Endothelial cell of hepatic sinusoid (primary cell): ENCODE measurements at regions not wholly inside any gene's neighbourhood (a gene's known extent, or its start where the extent isn't known, plus 50 kb on each side); places are given as distances from the start of the nearest gene placed in this dataset.
"Not testable (repeated sequence)": the region's sequence is repeated elsewhere in the genome, so short reads cannot be mapped to it uniquely, and the experiment has no call there.

Experiments used
- in situ Hi-C: cut with HindIII; loops from 2 replicates; pipeline ENCODE4 v1.10.0; 2017; ENCODE audit warnings: low sequenced_read_pairs

DNA sequence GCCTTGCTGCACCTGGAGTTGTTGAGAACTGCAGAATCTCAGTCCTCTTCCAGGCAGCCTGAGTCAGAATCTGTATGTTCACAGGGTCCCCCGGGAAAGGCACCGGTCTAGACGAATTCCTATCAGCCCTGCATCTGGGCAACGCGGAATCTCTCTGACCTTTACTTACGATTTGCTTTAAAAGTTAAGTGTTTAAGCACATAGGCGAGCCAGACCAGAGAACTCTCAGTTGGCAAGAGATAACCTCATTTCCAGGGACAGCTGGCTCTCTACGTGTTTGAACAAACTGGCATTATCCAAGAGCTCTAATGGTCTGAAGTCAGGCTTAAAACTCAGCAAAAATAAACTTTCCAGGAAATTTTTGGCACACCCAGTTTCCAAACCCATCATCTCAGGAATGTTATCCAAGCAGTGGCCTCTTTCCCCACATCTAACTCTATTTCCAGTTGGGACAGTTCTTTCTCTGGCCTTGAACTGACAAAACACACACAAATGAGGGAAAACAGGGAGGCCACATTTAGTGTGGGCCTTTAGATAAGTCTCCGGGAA is 53.4 kb downstream of the HES1 start:
- in situ Hi-C loops = no loop called here

- in situ Hi-C loops = not testable (repeated sequence)
Observed at GRCh38 chr3:194191850-194192249, 55.9 kb downstream of the HES1 start.

DNA sequence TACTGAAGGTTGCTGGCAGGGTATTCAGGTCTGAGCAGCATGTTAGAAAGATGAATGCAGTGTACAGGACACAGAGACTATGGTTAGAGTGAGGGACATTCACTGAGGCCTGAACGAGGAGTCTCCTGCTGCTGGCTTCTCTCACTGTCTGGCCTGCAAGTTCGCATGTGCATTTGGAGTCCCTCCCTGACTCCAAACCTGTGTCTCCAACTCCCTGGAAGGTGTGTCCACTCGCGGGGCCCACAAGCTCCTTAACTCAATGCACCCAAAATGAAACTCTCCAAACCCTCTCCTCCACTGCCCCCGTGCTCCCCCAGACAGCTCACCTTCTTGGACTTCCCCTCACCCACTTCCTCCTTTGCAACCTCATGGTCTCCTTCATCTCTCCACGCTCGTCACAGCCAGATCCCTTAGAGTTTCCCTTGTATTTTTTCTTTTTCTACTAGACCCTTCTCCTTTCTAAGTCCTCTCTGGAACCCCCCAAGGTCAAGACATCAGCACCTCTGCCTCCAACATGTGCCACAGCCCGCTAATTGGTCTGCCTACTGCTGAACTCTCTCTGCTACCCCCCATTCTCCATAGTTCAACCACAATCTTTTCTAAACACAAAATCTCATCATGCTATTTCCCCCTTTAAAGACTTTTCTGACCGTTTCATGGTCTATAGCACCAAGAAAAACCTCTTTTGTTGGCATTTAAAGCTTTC is 58.3 kb downstream of the HES1 start:
- in situ Hi-C loops = no loop called here

DNA sequence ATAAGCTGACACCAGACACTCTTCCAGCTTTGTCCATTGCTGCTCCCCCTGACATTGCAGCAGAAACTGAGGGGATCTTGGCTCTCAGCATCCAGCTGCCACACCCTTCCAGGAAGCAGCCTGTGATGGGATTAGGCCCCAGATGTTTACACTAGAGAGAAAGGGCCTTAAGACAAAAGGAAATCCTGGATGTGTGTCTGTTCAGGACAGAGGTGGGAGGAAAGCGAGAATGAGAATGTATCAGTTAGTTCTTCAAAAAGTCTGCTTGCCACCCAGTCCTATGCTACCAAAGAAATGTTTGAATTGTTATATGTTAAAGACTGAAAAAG is 58.8 kb downstream of the HES1 start:
- in situ Hi-C loops = no loop called here

DNA sequence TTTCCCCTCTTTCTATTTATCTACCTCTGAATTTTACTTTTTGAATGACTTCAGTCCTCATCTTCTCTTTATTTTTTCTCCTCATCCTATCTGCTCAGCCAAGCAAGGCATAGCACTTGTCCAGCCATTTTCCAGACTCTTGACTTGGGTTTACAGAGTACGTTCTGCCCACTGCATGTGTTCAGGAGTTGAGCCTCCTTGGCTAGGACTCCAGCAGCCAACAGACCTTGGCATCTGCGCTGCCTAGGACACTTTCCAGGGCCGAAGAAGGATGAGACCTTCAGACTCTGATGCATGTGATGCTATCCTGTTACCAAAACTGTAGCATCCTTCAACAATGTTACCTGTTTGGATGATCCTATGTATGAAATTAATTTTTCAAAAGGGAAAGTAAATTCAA is 59.7 kb downstream of the HES1 start:
- in situ Hi-C loops = no loop called here

- in situ Hi-C loops = no loop called here
Observed at GRCh38 chr3:194196876-194197275, 60.9 kb downstream of the HES1 start.

- in situ Hi-C loops = no loop called here
Observed at GRCh38 chr3:194197396-194197960, 61.5 kb downstream of the HES1 start.

- in situ Hi-C loops = no loop called here
Observed at GRCh38 chr3:194197981-194198695, 62.2 kb downstream of the HES1 start.

DNA sequence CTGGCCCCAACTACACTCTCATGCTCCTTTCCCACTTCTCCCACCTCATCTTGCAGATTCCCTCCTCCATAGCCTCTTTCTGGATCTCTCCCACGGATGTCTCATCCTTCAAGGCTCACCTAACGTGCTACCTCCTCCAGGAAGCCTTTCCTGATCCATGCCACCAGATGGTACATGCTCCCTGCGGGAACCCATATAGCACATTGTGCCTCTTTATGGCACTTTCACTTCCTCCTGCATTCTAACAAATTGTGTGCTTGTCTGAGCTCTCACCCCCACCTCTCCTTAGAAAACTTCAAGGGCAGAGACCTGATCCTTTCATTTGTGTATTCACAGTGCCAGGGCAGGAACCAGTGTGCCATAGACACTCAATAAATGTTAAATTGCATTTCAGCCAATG is 63.0 kb downstream of the HES1 start:
- in situ Hi-C loops = no loop called here

- in situ Hi-C loops = no loop called here
Observed at GRCh38 chr3:194200422-194201081, 64.6 kb downstream of the HES1 start.

GRCh38 chr3:194201953-194202666 is 66.2 kb downstream of the HES1 start:
- in situ Hi-C loops = no loop called here

GRCh38 chr3:194203482-194204041 is 67.6 kb downstream of the HES1 start:
- in situ Hi-C loops = no loop called here

DNA sequence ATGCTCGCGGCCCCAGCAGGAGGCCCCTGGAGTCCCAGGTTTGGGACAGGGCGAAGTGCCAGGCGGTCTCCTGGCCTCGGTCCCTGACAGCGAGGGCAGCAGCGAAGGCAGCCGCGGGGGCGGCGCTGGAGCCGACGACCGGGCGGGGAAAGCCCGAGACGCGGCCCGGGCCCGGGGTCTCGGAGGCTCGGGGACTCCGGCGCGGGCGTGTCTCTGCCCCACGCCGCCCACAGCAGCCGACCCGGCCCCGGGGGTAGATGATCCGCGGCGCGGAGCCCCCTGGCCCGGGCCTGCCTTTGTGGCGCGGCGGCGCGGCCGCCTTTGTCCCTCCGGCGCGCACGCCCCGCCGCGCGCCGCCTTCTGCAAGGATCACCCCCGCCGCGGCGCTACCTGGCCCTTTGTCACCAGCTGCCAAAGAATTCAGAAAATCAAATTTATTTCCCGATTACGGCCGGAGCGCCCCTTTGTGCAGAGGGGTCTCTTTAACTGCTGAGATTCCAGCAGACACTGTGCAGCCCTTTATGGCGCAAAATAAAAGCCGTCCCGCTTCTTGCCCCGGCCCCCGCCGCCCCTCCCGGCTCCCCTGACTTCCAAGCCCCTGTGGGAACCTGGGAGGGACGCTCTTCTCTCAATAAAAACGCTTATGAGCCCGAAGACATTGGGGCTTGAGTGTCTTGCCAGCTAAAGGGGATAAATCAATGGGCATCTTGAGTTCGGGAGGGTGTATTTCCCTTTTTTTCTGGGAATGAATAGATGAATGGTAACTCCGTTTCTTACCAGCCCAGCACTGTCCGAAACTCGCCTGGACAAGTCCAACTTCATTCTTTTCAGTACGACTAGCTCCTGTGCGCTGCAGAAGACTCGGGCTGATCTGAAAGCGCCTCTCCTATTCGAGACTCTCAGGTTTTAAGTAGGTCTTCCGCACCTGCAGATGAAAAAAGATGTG is 68.4 kb downstream of the HES1 start:
- in situ Hi-C loops = no loop called here

- in situ Hi-C loops = no loop called here
Observed at GRCh38 chr3:194205675-194206133, 69.8 kb downstream of the HES1 start.

DNA sequence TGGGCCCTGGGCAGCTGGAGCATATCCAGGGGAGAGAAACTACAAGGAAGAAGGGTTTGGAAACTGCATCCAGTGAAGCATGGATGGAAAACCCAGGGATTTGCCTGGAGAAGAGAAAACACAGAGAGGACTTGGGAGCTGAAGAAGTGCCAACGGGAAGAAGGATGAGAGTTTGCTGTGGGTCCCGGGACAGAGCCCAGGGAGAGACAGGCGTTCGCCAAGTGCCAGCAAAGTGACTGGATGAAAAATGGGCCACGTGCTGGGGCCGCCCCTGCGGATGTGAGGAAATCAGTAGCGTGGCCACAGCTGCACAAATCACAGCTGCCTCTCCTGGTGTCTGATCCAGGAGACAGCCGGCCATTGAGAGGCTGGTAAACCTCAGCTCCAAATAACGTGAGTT is 70.4 kb downstream of the HES1 start:
- in situ Hi-C loops = no loop called here

- in situ Hi-C loops = no loop called here
Observed at GRCh38 chr3:194208709-194209108, 72.8 kb downstream of the HES1 start.

DNA sequence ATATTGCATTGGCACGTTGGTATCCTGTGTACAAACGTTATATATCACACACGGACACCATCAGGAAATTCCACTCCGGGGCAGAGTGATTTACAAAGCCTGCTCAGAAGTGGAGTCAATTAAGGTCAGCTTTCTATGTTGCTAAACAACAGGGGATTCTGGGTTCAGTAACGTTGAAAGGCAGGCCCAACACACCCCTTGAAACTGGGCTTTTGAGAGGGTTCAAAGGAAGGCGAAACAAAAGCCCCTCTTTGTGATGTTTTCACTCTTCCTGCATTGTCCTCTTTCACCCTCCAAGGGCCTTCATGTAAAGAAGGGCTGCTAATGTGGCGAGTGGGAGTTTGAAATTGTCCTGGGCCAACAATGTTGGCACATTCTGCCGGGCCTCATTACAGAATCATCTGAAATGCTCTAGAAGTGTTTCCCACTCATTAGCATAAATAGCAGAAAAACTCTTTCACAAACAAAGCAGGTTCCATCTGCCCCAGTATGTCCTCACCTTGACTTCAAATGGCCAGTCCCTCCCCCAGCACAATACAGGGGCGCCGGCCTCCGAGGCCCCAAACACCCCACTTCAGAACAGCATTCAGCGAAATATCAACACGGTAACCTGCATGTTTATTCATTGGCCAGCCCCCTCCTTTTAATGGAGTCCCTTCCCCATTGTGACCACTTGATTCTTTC is 76.4 kb downstream of the HES1 start:
- in situ Hi-C loops = loop anchor here (5.0 kb wide), 2 partner anchors 40 to 95 kb away; no protein-coding TSS in a partner anchor

GRCh38 chr3:194212845-194213331 is 76.9 kb downstream of the HES1 start:
- in situ Hi-C loops = loop anchor here (5.0 kb wide), 2 partner anchors 39 to 94 kb away; no protein-coding TSS in a partner anchor
